ENCODE measurements at regions not wholly inside any gene's neighbourhood (a gene's known extent, or its start where the extent isn't known, plus 50 kb on each side); places are given as distances from the start of the nearest gene placed in this dataset.
"Not testable (repeated sequence)": the region's sequence is repeated elsewhere in the genome, so short reads cannot be mapped to it uniquely, and the experiment has no call there.

GRCh38 chr2:239817468-239818031, 207.6 kb downstream of the NDUFA10 start:
- not testable (repeated sequence) for DNase-seq

GRCh38 chr2:239816576-239817467, 208.3 kb downstream of the NDUFA10 start:
- no peak for DNase-seq

GRCh38 chr2:239815671-239816070, 209.5 kb downstream of the NDUFA10 start:
- no peak for DNase-seq

- no peak for DNase-seq
Observed at GRCh38 chr2:239814861-239815601, 210.1 kb downstream of the NDUFA10 start.

GRCh38 chr2:239814116-239814860, 210.9 kb downstream of the NDUFA10 start:
- DNase-seq, result no peak

GRCh38 chr2:239813261-239814115, 211.7 kb downstream of the NDUFA10 start:
- no peak for DNase-seq

- no peak for DNase-seq
Observed at GRCh38 chr2:239811806-239812560, 213.2 kb downstream of the NDUFA10 start.

GRCh38 chr2:239811111-239811781, 213.9 kb downstream of the NDUFA10 start:
- DNase-seq, result no peak

- DNase-seq, result no peak
Observed at GRCh38 chr2:239809391-239809790, 215.8 kb downstream of the NDUFA10 start.

GRCh38 chr2:239807568-239807967, 217.6 kb downstream of the NDUFA10 start:
- DNase-seq, result no peak

GRCh38 chr2:239806758-239807434, 218.2 kb downstream of the NDUFA10 start:
- DNase-seq, result no peak

GRCh38 chr2:239806276-239806675, 218.9 kb downstream of the NDUFA10 start:
- no peak for DNase-seq

GRCh38 chr2:239805414-239805813, 219.7 kb downstream of the NDUFA10 start:
- no peak for DNase-seq

- no peak for DNase-seq
Observed at GRCh38 chr2:239805043-239805329, 220.2 kb downstream of the NDUFA10 start.

GRCh38 chr2:239804161-239805042, 220.7 kb downstream of the NDUFA10 start:
- DNase-seq, result no peak

GRCh38 chr2:239803766-239804115, 221.4 kb downstream of the NDUFA10 start:
- DNase-seq, result no peak

- no peak for DNase-seq
Observed at GRCh38 chr2:239803102-239803765, 221.9 kb downstream of the NDUFA10 start.

GRCh38 chr2:239802185-239802649, 222.9 kb downstream of the NDUFA10 start:
- no peak for DNase-seq
